OCI-LY1 (cell line): ENCODE measurements at regions not wholly inside any gene's neighbourhood (a gene's known extent, or its start where the extent isn't known, plus 50 kb on each side); places are given as distances from the start of the nearest gene placed in this dataset.

ENCODE experiments used
- H2AFZ ChIP-seq: fragments of 200-600 bp; sonication (generic), shearing (Covaris generic); 2 replicates; pipeline ENCODE4 v1.6.0; 2014; ENCODE audit warnings: antibody characterized with exemption, mild to moderate bottlenecking, low read length
- H3F3A ChIP-seq: fragments of 200-600 bp; sonication (generic), shearing (Covaris generic); 2 replicates; pipeline ENCODE4 v1.6.0; 2014; ENCODE audit warnings: mild to moderate bottlenecking, antibody characterized with exemption, low read length, moderate library complexity; ENCODE audit not compliant: insufficient read depth
- H3K27ac ChIP-seq: fragments of 200-600 bp; sonication (generic); 2 replicates; pipeline ENCODE4 v1.5.1; 2014; ENCODE audit warnings: low read length, mixed run types, mild to moderate bottlenecking, low read depth; ENCODE audit not compliant: poor library complexity, severe bottlenecking
- H3K27me3 ChIP-seq: fragments of 200-600 bp; sonication (generic); 2 replicates; pipeline ENCODE4 v1.6.0; 2014; ENCODE audit warnings: antibody characterized with exemption, mild to moderate bottlenecking, low read length, moderate library complexity; ENCODE audit not compliant: insufficient read depth
- H3K36me3 ChIP-seq: fragments of 200-600 bp; sonication (generic); 2 replicates; pipeline ENCODE4 v1.6.1; 2014; ENCODE audit warnings: mild to moderate bottlenecking, antibody characterized with exemption, low read length, moderate library complexity, mixed read lengths; ENCODE audit not compliant: insufficient read depth
- H3K4me1 ChIP-seq: fragments of 200-600 bp; sonication (generic); 2 replicates; pipeline ENCODE4 v1.5.1; 2014; ENCODE audit warnings: mild to moderate bottlenecking, low read length, moderate library complexity; ENCODE audit not compliant: insufficient read depth, severe bottlenecking
- H3K4me2 ChIP-seq: fragments of 200-600 bp; sonication (generic), shearing (Covaris generic); 2 replicates; pipeline ENCODE4 v1.6.1; 2014; ENCODE audit warnings: low read length
- H3K4me3 ChIP-seq: fragments of 200-600 bp; sonication (generic); 2 replicates; pipeline ENCODE4 v1.5.1; 2014; ENCODE audit warnings: low read length, low read depth, mild to moderate bottlenecking, mixed read lengths; ENCODE audit not compliant: poor library complexity, severe bottlenecking
- H3K79me2 ChIP-seq: fragments of 200-600 bp; shearing (Covaris generic); 2 replicates; pipeline ENCODE4 v1.6.1; 2016; ENCODE audit warnings: mixed run types, low read length, mixed read lengths; ENCODE audit not compliant: insufficient read depth
- H3K9ac ChIP-seq: fragments of 200-600 bp; sonication (generic), shearing (Covaris generic); 2 replicates; pipeline ENCODE4 v1.6.1; 2014; ENCODE audit warnings: mild to moderate bottlenecking, low read length, mixed read lengths
- H3K9me2 ChIP-seq: fragments of 200-600 bp; sonication (generic), shearing (Covaris generic); 2 replicates; pipeline ENCODE4 v1.6.1; 2014; ENCODE audit warnings: low read depth, mild to moderate bottlenecking, low read length, mixed read lengths
- H3K9me3 ChIP-seq: fragments of 200-600 bp; shearing (Covaris generic); 2 replicates; pipeline ENCODE4 v1.6.1; 2014; ENCODE audit warnings: low read length, mixed read lengths
- H4K20me1 ChIP-seq: fragments of 200-600 bp; sonication (generic), shearing (Covaris generic); 2 replicates; pipeline ENCODE4 v1.6.0; 2016; ENCODE audit warnings: mild to moderate bottlenecking, low read length; ENCODE audit not compliant: insufficient read depth
- EZH2 ChIP-seq: fragments of 200-600 bp; sonication (generic), shearing (Covaris generic); IDR thresholded peaks from 2 replicates; pipeline ENCODE4 v1.8.0; 2017; ENCODE audit warnings: borderline replicate concordance, mixed run types, mild to moderate bottlenecking, antibody characterized with exemption, low read length, moderate library complexity, mixed read lengths
- TF ChIP-seq, protein P1 (sequence below): fragments of 200-600 bp; sonication (generic), shearing (Covaris generic); IDR thresholded peaks from 2 replicates; pipeline ENCODE4 v1.5.1; 2017; ENCODE audit warnings: mild to moderate bottlenecking, antibody characterized with exemption, low read length, moderate library complexity, mixed read lengths

DNA sequence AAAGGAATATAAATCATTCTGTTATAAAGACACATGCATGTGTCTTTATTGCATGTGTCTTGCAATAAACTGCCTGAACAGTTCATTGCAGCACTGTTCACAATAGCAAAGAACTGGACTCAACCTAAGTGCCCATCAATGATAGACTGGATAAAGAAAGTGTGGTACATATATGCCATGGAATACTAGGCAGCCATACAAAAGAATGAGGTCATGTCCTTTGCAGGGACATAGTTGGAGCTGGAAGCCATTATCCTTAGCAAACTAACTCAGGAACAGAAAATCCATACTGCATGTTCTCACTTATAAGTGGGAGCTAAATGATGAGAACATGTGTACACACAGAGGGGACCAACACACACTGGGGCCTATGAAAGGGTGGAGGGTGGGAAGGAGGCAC, 63.7 kb upstream of the CHD1 start:
- no peaks in the 10 kb centered on the region for H3K4me1 ChIP-seq
- H3K27ac ChIP-seq = no peak overlapping the region
- no peaks in the 10 kb centered on the region for H3K27me3 ChIP-seq
- H3K9me3 ChIP-seq = no peaks in the 10 kb centered on the region
- H3K79me2 ChIP-seq = no peaks in the 10 kb centered on the region
- no peaks in the 10 kb centered on the region for H3K36me3 ChIP-seq
- H3K9ac ChIP-seq = no peak overlapping the region
- H2AFZ ChIP-seq = no peak overlapping the region
- no peak overlapping the region for H3K4me2 ChIP-seq
- no peaks in the 10 kb centered on the region for H3K9me2 ChIP-seq
- no peaks in the 10 kb centered on the region for H4K20me1 ChIP-seq
- no peak overlapping the region for H3K4me3 ChIP-seq
- no peak for TF ChIP-seq EZH2
- TF ChIP-seq, protein P1, sequence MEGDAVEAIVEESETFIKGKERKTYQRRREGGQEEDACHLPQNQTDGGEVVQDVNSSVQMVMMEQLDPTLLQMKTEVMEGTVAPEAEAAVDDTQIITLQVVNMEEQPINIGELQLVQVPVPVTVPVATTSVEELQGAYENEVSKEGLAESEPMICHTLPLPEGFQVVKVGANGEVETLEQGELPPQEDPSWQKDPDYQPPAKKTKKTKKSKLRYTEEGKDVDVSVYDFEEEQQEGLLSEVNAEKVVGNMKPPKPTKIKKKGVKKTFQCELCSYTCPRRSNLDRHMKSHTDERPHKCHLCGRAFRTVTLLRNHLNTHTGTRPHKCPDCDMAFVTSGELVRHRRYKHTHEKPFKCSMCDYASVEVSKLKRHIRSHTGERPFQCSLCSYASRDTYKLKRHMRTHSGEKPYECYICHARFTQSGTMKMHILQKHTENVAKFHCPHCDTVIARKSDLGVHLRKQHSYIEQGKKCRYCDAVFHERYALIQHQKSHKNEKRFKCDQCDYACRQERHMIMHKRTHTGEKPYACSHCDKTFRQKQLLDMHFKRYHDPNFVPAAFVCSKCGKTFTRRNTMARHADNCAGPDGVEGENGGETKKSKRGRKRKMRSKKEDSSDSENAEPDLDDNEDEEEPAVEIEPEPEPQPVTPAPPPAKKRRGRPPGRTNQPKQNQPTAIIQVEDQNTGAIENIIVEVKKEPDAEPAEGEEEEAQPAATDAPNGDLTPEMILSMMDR = no peak
- H3F3A ChIP-seq = no peaks in the 10 kb centered on the region

DNA sequence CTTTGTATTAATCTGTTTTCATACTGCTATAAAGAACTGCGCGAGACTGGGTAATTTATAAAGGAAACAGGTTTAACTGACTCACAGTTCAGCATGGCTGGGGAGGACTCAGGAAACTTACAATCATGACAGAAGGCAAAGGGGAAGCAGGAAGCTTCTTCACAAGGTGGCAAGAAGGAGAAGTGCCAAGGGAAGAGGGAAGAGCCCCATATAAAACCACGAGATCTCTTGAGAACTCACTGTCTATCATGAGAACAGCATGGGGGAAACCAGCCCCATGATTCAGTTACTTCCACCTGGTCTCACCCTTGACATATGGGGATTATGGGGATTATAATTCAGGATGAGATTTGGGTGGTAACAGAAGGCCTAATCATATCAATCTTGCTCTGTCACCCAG, 60.9 kb upstream of the CHD1 start:
- no peaks in the 10 kb centered on the region for H3K36me3 ChIP-seq
- no peaks in the 10 kb centered on the region for H3F3A ChIP-seq
- TF ChIP-seq, protein P1 = no peak
- H3K9me2 ChIP-seq = no peaks in the 10 kb centered on the region
- no peak overlapping the region for H3K9ac ChIP-seq
- H3K27ac ChIP-seq = no peak overlapping the region
- H3K4me1 ChIP-seq = no peaks in the 10 kb centered on the region
- no peaks in the 10 kb centered on the region for H4K20me1 ChIP-seq
- H3K9me3 ChIP-seq = no peaks in the 10 kb centered on the region
- no peak overlapping the region for H3K4me2 ChIP-seq
- no peak overlapping the region for H2AFZ ChIP-seq
- H3K79me2 ChIP-seq = no peaks in the 10 kb centered on the region
- H3K4me3 ChIP-seq = no peak overlapping the region
- no peaks in the 10 kb centered on the region for H3K27me3 ChIP-seq

DNA sequence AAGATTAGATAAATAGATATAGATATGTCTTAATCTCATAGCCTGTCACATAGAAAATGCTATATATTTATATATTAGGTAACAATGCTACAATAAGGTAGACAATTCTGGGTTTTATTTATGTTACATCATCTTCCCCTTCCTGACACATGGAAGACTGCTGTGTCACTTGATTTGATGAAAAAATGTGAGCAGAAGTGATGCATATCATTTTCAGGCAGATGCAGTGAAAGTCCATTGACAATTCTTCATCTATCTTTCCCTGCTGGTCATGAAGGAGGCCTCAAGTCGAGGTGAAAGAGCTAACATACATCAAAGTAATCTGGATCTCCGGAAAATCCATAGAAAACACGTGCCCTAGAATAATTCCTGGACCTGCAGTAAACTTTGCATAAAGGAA, 57.8 kb upstream of the CHD1 start:
- no peak overlapping the region for H3K4me3 ChIP-seq
- H3K4me2 ChIP-seq = no peak overlapping the region
- H3K79me2 ChIP-seq = no peaks in the 10 kb centered on the region
- H3K9me2 ChIP-seq = no peaks in the 10 kb centered on the region
- no peak for TF ChIP-seq EZH2
- TF ChIP-seq, protein P1 = no peak
- H3K27ac ChIP-seq = no peak overlapping the region
- H3K9me3 ChIP-seq = no peaks in the 10 kb centered on the region
- no peaks in the 10 kb centered on the region for H3K27me3 ChIP-seq
- H3K36me3 ChIP-seq = no peaks in the 10 kb centered on the region
- H2AFZ ChIP-seq = no peak overlapping the region
- no peaks in the 10 kb centered on the region for H3K4me1 ChIP-seq
- no peaks in the 10 kb centered on the region for H4K20me1 ChIP-seq
- H3K9ac ChIP-seq = no peak overlapping the region
- no peaks in the 10 kb centered on the region for H3F3A ChIP-seq
